Esophagus squamous epithelium (tissue), 4 donors: ENCODE measurements at regions not wholly inside any gene's neighbourhood (a gene's known extent, or its start where the extent isn't known, plus 50 kb on each side); places are given as distances from the start of the nearest gene placed in this dataset.
"Not testable (repeated sequence)": the region's sequence is repeated elsewhere in the genome, so short reads cannot be mapped to it uniquely, and the experiment has no call there.

Experiments used
- CTCF ChIP-seq, 6 experiments: fragments of 450-650 bp in 4 of 6; fragments of 200-600 bp in 2 of 6; sonication (generic) in 2 of 6; IDR thresholded peaks; one replicate each; pipeline ENCODE4 v1.5.1; 2016 to 2019; ENCODE audit warnings: antibody characterized with exemption in 6 of 6, mild to moderate bottlenecking in 4 of 6, moderate library complexity in 4 of 6
- POLR2A ChIP-seq, 4 donors: fragments of 450-650 bp; IDR thresholded peaks; one replicate each; pipeline ENCODE4 v1.6.1; 2017; ENCODE audit warnings: antibody characterized with exemption in 4 of 4, mild to moderate bottlenecking in 4 of 4, moderate library complexity in 3 of 4

GRCh38 chr15:44904651-44905340, 51.7 kb upstream of the TERB2 start:
- TF ChIP-seq CTCF, POLR2A (IDR thresholded peaks at IDR 0.05): not testable (repeated sequence)
